ENCODE measurements at regions not wholly inside any gene's neighbourhood (a gene's known extent, or its start where the extent isn't known, plus 50 kb on each side); places are given as distances from the start of the nearest gene placed in this dataset.

DNA sequence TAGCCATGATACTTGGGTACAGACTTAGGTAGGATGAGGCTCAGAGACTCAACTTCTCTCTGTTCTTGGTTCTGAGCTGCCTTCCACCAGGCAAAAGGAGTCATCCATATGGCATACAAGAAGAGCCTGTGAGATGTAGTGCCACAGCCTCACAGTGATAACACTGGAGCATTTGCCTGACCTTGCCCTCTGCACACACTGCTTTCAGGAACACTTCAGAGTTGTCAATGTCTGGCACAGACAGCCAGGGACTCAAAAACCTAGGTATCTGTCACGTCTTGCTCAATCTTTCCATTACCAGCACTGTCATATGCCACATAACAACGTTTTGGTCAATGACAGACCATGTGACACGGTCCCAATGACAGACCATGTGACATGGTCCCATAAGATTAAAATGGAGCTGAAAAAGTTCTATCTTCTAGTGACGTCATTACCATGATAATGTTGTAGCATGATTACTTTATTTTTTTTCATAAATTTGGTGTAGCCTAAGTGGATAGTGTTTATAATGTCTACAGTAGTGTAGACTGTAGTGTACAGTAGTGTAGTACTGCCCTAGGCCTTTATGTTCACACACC is 199.9 kb upstream of the CTTNBP2NL start:
- TF ChIP-seq ZNF507 (tag; conservative IDR thresholded peaks at IDR 0.05) (no peak), CEBPB (tag; IDR thresholded peaks at IDR 0.05) (no peak), CTCF (IDR thresholded peaks at IDR 0.05 in 2 of 3, conservative IDR thresholded peaks at IDR 0.05 in 1 of 3; ENCODE audit: insufficient read depth in 2 of 3, low read depth in 1 of 3, low read length in 3 of 3) (no peak), ATF3 (IDR thresholded peaks at IDR 0.05) (peak; percentile 49; the same call in 1 of the 2 replicates), ATF3 (CRISPR knock-in tag; conservative IDR thresholded peaks at IDR 0.05) (no peak), POLR2AphosphoS2 (IDR thresholded peaks at IDR 0.05; ENCODE audit: low read length) (no peak)

Measured in K562 (cell line).